Heart left ventricle (tissue), 16 donors: ENCODE measurements at regions not wholly inside any gene's neighbourhood (a gene's known extent, or its start where the extent isn't known, plus 50 kb on each side); places are given as distances from the start of the nearest gene placed in this dataset.

ENCODE experiments used
- ATAC-seq, 4 donors: fragments of 200-7000 bp; cut with Tn5 transposase; one replicate each; pipeline ENCODE4 v1.9.1; 2020 to 2022; ENCODE audit warnings: moderate library complexity in 4 of 4, mild to moderate bottlenecking in 3 of 4, moderate number of reproducible peaks in 1 of 4
- DNase-seq, 5 donors: peaks; one replicate each; pipeline ENCODE4 v3.0.0-alpha.2; 2020
- H3K27ac ChIP-seq, 12 donors: fragments of 200-600 bp; sonication (generic) in 4 of 12; one replicate each; pipeline versions ENCODE4 v1.5.0 to v1.8.0; 2016 to 2022; ENCODE audit warnings: mild to moderate bottlenecking in 2 of 12
- H3K27me3 ChIP-seq, 9 donors: fragments of 200-600 bp; sonication (generic) in 2 of 9; one replicate each; pipeline versions ENCODE4 v1.5.1 to v1.8.0; 2016 to 2022; ENCODE audit warnings: mild to moderate bottlenecking in 3 of 9
- H3K36me3 ChIP-seq, 9 donors: fragments of 200-600 bp; sonication (generic) in 2 of 9; one replicate each; pipeline versions ENCODE4 v1.5.0 to v1.8.0; 2018 to 2022; ENCODE audit warnings: mild to moderate bottlenecking in 2 of 9
- H3K4me1 ChIP-seq, 12 donors: fragments of 200-600 bp; sonication (generic) in 4 of 12; one replicate each; pipeline versions ENCODE4 v1.5.0 to v1.8.0; 2016 to 2022; ENCODE audit warnings: mild to moderate bottlenecking in 3 of 12
- H3K4me3 ChIP-seq, 12 donors: fragments of 200-600 bp; sonication (generic) in 4 of 12; one replicate each; pipeline versions ENCODE4 v1.5.0 to v1.8.0; 2017 to 2022; ENCODE audit warnings: mild to moderate bottlenecking in 9 of 12, moderate library complexity in 4 of 12
- H3K9me3 ChIP-seq, 12 donors: fragments of 200-600 bp; sonication (generic) in 4 of 12; one replicate each; pipeline versions ENCODE4 v1.5.0 to v1.8.0; 2016 to 2022; ENCODE audit warnings: mild to moderate bottlenecking in 1 of 12
- CTCF ChIP-seq, 12 donors: fragments of 200-600 bp; sonication (generic) in 4 of 12; IDR thresholded peaks; one replicate each; pipeline versions ENCODE4 v1.5.0 to v1.8.0; 2018 to 2022; ENCODE audit warnings: antibody characterized with exemption in 12 of 12, mild to moderate bottlenecking in 5 of 12
- POLR2A ChIP-seq, 2 donors: fragments of 450-650 bp; IDR thresholded peaks; one replicate each; pipeline ENCODE4 v1.6.1; 2017; ENCODE audit warnings: antibody characterized with exemption in 2 of 2, mild to moderate bottlenecking in 2 of 2, moderate library complexity in 2 of 2
- WGBS, 4 donors: extraction: QIAGEN DNeasy Blood & Tissue Kit in 2 of 4; methylation state at CpG; one replicate each; pipeline versions ENCODE4 v1.1.5 to v1.1.7; 2013 to 2018; 5-methylcytosine and 5-hydroxymethylcytosine counted together
- intact Hi-C, 10 donors: fragments of 100-400 bp; cut with DNase I; formaldehyde crosslinking; loops; one replicate each; pipeline versions ENCODE4 v1.11.1 to v1.14.2; 2022
- donor health status: ischemic (EF 13 %, LVEDD 7.1; RV severe dilation, severe dysfunction).
- donor health status: healthy with polysubstance abuse.
- donor health status: DM: no; HTN: yes; CAD: no.
- donor health status: DM: no; HTN: no; CAD: no.
- donor health status: ischemic (EF 25% LVEDD 6.9; RV normal size, moderate dysfunction).
- donor health status: ischemic (EF 25% LVEDD 5.7; RV mildly dilated, moderate dysfunction).
- donor health status: healthy.
- donor health status: DM: yes; HTN: yes; CAD: no.
- donor health status: ischemic (EF 35%, LVEDD 5.7; RV mildly dilated, moderate dysfunction).
- donor health status: nonischemic (EF 11% LVEDD 7.7; RV severe dilation, severe dysfunction).
- donor health status: DM: yes; HTN: yes; CAD: no.
- donor health status: PGD.
- donor health status: ischemic (EF 29% LVEDD 5.4; RV normal size, mild dysfunction).
- donor health status: nonischemic (EF 23%, LVEDD 6.1; RV moderate dilation, normal function).

- TF ChIP-seq CTCF (IDR thresholded peaks at IDR 0.05) (no peak), POLR2A (IDR thresholded peaks at IDR 0.05) (no peak)
- no peaks in the 10 kb centered on the region for H3K36me3 ChIP-seq
- intact Hi-C loops, result no loop called here
- no peak overlapping the region for H3K27ac ChIP-seq
- DNase-seq, result no peak
- no peak for ATAC-seq
- peaks cover 0 to 50% (median 0%) of the 10 kb centered on the region in 9 donors for H3K27me3 ChIP-seq
- peaks cover 0 to 3% (median 0%) of the 10 kb centered on the region in 12 donors for H3K9me3 ChIP-seq
- H3K4me3 ChIP-seq, result no peak overlapping the region
- WGBS, 4 donors, result 58 to 90% (median 84%) methylated on average over 2 of the region's 2 CpGs
- H3K4me1 ChIP-seq, result no peaks in the 10 kb centered on the region
Observed at GRCh38 chrX:131917588-131917987, 105.5 kb upstream of the STK26 start.

- TF ChIP-seq POLR2A (IDR thresholded peaks at IDR 0.05) (no peak), CTCF (IDR thresholded peaks at IDR 0.05) (no peak)
- no peak for DNase-seq
- Histone ChIP-seq H3K4me1 (no peaks in the 10 kb centered on the region), H3K27me3 (peaks cover 0 to 54% (median 0%) of the 10 kb centered on the region in 9 donors), H3K27ac (no peak overlapping the region), H3K36me3 (no peaks in the 10 kb centered on the region), H3K9me3 (peaks cover 0 to 3% (median 0%) of the 10 kb centered on the region in 12 donors), H3K4me3 (no peak overlapping the region)
- no peak for ATAC-seq
- WGBS, 4 donors, result 45 to 84% (median 79%) methylated on average over 2 of the region's 2 CpGs
- intact Hi-C loops, result no loop called here
Observed at GRCh38 chrX:131918839-131919238, 104.3 kb upstream of the STK26 start.

GRCh38 chrX:131923614-131924250 is 99.4 kb upstream of the STK26 start:
- intact Hi-C loops, result no loop called here
- ATAC-seq, result no peak
- TF ChIP-seq POLR2A (IDR thresholded peaks at IDR 0.05), result no peak
- no peak for TF ChIP-seq CTCF (IDR thresholded peaks at IDR 0.05)

GRCh38 chrX:131938749-131939148 is 84.4 kb upstream of the STK26 start:
- TF ChIP-seq POLR2A (IDR thresholded peaks at IDR 0.05), result no peak
- TF ChIP-seq CTCF (IDR thresholded peaks at IDR 0.05), result no peak

More at GRCh38 chrX:131923614-131924250, 99.4 kb upstream of the STK26 start:
- Histone ChIP-seq H3K4me3 (no peak overlapping the region), H3K27me3 (peaks cover 0 to 48% (median 0%) of the 10 kb centered on the region in 9 donors), H3K4me1 (no peaks in the 10 kb centered on the region), H3K36me3 (no peaks in the 10 kb centered on the region), H3K27ac (no peak overlapping the region), H3K9me3 (no peaks in the 10 kb centered on the region)
- no peak for DNase-seq
- 89 to 95% (median 92%) methylated on average over 5 of the region's 5 CpGs for WGBS, 4 donors

More at GRCh38 chrX:131938749-131939148, 84.4 kb upstream of the STK26 start:
- Histone ChIP-seq H3K9me3 (no peaks in the 10 kb centered on the region), H3K27ac (no peak overlapping the region), H3K36me3 (no peaks in the 10 kb centered on the region), H3K27me3 (peaks cover 0 to 62% (median 0%) of the 10 kb centered on the region in 9 donors), H3K4me1 (no peaks in the 10 kb centered on the region), H3K4me3 (no peak overlapping the region)
- DNase-seq, result no peak
- intact Hi-C loops, result no loop called here
- WGBS, 4 donors, result 55 to 91% (median 83%) methylated on average over 8 of the region's 8 CpGs
- no peak for ATAC-seq
